CD1c-positive myeloid dendritic cell (primary cell): ENCODE measurements at regions not wholly inside any gene's neighbourhood (a gene's known extent, or its start where the extent isn't known, plus 50 kb on each side); places are given as distances from the start of the nearest gene placed in this dataset.

Experiments
- DNase-seq: peaks from one replicate; pipeline ENCODE4 v3.0.0-alpha.2; 2016; ENCODE audit errors: extremely low spot score

GRCh38 chr6:141313986-141314385 is 818.7 kb upstream of the GJE1 start:
- no peak for DNase-seq

DNA sequence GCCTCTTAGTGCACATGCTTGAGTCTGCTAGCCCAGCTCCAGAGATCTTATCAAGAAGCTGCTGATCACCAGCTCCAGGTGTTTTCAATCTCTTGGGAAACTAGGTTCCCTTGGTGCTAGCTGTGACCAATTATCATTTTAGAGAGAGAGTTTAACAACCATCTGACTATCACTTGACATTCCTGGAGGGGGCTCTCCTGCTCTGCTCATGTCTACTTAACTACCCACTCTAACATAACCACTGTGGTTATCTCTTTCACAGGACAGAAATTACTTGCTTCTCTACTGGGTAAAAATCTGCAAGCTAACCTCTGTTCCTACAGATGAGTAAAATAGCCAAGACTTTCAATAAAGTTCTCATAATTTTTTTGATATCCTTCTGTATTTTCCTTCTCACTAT is 823.4 kb upstream of the GJE1 start:
- no peak for DNase-seq

DNA sequence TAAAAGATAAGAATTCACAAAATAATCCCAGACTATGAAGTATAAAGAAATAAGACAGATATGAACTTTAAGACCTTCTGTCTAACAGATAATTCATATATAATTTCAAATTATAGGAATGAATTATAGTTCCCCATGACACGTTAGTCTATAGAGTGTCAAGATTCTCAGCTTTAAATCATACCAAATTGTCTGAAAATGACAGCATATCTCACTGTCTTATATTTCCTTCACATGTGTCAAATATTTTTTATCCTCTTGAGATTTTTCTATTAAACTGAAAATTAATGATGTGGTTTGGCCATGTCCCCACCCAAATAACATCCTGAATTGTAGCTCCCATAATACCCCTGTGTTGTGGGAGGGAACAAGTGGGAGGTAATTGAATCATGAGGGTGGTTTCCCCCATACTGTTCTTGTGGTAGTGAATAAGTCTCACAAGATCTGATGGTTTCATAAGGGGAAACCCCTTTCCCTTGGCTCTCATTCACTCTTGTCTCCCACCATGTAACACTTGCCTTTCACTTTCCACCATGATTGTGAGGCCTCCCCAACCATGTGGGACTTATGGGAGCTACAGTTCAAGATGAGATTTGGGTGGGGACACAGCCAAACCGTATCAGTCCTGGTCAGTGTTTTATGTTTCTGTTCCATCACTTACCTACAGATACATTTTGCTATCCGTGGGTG is 825.3 kb upstream of the GJE1 start:
- DNase-seq = no peak

- DNase-seq = no peak
These were observed 828.8 kb upstream of the GJE1 start for GRCh38 chr6:141303907-141304306.

GRCh38 chr6:141301779-141302178 is 830.9 kb upstream of the GJE1 start:
- no peak for DNase-seq

DNA sequence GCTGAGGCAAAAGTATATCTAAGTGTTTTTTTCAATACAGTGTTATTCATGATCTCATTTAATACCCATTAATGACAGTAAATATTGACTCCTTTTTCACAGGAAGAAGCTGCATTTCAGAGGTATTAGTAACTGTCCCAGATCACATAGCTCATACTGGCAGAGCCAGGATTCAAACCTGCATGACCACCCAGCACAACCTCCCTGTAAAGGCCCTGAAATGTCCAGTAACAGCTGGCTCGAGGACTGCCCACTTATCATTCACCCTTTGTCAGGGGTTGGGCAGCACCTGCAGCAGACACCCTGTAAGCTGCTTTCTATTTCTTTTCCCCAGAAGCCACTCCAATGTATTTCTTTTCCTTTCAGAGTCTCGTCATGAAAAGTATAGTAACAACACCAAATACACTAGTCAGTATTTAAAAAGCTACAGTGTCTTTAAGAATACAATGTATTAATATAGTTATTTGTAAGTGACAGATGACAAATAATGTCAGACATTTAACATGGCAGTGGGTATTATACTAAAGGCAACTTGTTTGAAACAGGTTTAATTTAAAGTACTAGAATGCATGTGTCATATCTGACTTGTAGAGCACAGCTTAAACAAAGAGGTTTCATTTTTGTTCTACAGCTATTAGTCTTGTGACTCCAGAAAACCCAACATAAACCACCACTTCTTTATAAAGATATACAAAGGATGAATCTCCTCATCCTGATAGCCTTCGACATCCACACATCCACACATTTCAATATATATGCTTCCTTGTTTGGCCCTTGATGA is 841.6 kb upstream of the GJE1 start:
- no peak for DNase-seq

DNA sequence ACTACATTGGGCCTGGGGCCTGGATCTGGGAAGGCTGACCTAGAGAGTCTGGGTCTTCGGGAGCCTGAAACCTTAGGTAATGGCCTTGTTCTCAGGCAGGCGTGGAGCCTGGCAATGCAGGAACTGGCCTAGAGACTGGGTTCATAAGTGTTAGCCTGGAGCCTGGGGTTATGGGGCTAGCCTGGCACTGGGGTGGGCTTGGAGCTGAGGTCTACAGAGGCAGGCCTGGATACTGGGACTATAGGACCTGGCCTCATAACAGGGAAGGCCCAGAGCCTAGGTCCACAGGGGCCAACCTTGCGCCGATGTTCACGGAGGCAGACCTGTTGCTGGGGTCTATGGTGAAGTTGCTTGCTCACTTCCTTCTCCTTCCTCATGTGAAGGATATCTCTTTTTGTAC is 843.8 kb upstream of the GJE1 start:
- no peak for DNase-seq

GRCh38 chr6:141282263-141282662 is 850.5 kb upstream of the GJE1 start:
- no peak for DNase-seq

- DNase-seq = no peak
These were observed 863.0 kb upstream of the GJE1 start for GRCh38 chr6:141269684-141270083.

DNA sequence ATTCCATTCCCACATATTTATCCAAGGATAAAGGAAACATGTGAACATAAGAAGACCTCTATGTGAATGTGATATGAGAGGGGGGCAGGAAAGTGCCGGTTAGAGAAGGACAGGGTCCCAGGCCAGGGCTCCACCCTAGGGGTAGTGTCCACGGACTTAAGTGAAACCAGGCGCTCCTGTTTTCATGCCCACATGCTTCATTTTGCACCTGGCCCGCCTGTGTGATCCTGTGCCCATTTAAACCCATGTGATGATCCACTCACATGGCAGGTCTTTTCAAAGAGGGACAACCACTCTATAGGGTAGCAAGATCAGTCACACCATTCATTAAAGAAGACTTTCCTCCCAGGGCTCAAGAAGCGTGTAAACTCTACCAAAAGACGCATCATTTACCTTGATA is 865.3 kb upstream of the GJE1 start:
- no peak for DNase-seq

GRCh38 chr6:141265756-141266623 is 866.7 kb upstream of the GJE1 start:
- DNase-seq = no peak

- DNase-seq = no peak
These were observed 868.6 kb upstream of the GJE1 start for GRCh38 chr6:141264101-141264500.

DNA sequence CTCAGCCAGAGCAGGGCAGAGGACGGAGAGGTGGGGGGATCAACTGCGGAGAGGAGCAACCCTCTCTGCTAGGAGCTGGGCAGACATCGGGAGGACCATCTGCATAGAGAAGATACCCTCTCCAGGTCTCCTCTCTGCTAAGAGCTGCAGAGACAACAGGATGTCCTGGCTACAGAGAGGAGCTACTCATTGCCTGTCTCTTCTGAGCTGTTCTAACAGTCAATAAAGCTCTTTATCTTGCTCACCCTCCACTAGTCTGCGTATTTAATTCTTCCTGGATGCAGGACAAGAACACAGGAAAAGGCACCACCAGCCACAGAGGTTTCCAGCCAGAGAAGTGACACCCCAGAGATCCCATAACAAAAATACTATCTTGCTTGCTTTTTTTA is 871.1 kb upstream of the GJE1 start:
- DNase-seq = no peak

GRCh38 chr6:141261016-141261671 is 871.6 kb upstream of the GJE1 start:
- no peak for DNase-seq

- DNase-seq = no peak
These were observed 872.1 kb upstream of the GJE1 start for GRCh38 chr6:141260627-141261015.

DNA sequence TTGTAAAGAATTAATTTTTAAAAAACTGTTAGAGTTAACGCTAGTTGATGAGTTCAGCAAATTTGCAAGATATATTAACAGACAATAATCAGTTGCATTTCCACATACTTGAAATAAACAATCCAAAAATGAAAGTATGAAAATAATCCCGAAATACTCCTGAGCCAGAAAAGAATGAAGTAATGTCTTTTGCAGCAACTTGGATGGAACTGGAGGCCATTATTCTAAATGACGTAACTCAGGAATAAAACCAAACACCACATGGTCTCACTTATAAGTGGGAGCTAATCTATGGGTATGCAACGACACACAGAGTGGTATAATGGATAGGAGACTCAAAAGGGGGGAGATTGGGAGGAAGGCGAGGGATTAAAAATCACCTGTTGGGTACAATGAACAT is 872.9 kb upstream of the GJE1 start:
- no peak for DNase-seq

DNA sequence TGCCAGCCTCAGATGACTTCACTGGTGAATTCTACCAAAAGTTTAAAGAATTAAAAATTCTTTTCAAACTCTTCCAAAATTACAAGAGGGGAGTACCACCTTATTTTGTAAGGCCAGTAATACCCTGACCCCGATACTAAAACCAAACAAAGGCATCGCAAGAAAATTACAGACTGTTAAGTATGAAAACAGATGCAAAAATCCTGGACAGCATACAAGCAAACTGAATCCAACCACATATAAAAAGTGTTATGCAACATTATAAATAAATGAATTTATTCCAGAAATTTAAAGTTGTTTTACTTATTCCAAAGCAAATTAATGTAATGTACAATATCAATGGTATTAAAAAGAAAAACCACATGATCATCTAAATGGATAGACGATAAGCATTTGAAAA is 873.6 kb upstream of the GJE1 start:
- DNase-seq = no peak

- no peak for DNase-seq
These were observed 874.2 kb upstream of the GJE1 start for GRCh38 chr6:141258516-141258915.

- no peak for DNase-seq
These were observed 878.4 kb upstream of the GJE1 start for GRCh38 chr6:141254336-141254735.

DNA sequence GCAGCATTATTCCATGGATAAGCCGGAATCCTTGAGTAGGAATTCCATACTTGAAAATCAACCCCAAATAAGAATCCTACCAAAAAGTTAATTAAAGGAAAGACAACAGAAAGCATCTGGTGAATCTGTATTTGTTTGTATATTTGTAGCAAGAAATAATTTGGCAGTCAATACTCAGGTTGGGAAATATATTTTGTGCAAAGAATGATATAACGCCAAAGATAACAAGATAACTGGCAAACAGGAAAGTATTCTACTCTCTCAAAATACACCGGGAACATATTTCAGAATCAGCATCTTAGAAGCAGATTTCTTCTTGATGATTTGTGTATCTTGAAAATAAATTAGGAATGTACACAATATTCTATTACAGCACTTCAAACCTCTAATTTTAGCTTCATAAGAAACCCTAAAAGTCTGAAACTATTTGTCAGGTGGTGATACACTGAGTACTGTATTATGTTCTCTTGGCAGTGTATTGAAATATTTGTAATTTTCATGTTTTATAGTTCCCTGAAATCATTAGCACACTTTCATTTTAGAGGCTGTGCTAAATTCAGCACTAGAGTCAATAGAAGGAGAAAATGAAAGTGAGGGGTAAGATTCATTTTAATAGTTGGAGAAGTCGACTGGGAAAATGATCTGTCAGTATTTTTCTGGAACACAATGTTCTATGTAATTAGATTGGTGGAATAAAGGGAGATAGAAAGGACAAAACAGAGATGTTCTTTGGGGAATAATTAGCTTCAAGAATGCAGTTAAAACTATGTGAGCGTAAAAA is 879.7 kb upstream of the GJE1 start:
- DNase-seq = no peak

DNA sequence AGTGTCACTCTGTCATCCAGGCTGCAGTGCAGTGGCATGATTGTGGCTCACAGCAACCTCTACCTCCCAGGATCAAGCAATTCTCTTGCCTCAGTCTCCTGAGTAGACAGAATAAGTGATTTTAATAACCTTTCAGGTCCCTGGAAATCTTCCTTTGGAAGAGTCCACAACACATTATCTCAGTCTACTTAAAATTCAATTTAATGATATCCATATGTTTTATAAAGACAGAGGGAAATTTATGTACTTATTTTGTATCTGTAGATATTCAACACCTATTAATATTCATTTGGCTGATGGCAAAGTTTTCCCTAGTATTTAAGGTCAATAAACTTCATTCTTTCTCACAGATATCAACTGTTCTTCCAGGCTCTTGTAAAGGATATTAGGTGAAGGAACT is 881.4 kb upstream of the GJE1 start:
- no peak for DNase-seq
